HepG2 (cell line): ENCODE measurements at regions not wholly inside any gene's neighbourhood (a gene's known extent, or its start where the extent isn't known, plus 50 kb on each side); places are given as distances from the start of the nearest gene placed in this dataset.

Source experiments
- ATAC-seq: fragments of 200-7000 bp; cut with Tn5 transposase; 3 replicates; pipeline ENCODE4 v1.9.1; 2020; ENCODE audit warnings: mild to moderate bottlenecking, moderate library complexity
- BruUV-seq: library from RNA; stranded (reverse); fragments of 400-500 nt; replicated peaks from 2 replicates; lab custom pipeline; 2021; lab: Mats Ljungman, UMichigan
- CTCF ChIA-PET: fragments of 300-600 bp; formaldehyde crosslinking; extraction: SDS; loops from one replicate; lab custom pipeline; 2021; ENCODE audit warnings: low total read pairs, inconsistent platforms, low intra/inter-chr PET ratio; lab: Yijun Ruan, JAX
- POLR2A ChIA-PET: fragments of 350-600 bp; sonication (Branson Sonifier 250); formaldehyde crosslinking; loops from one replicate; lab custom pipeline; 2020; ENCODE audit warnings: antibody characterized with exemption, inconsistent platforms; lab: Yijun Ruan, JAX
- DNase-seq: peaks from one replicate; pipeline ENCODE4 v3.0.0-alpha.2; 2015; ENCODE audit warnings: low spot score
- FAIRE-seq: peaks from 3 replicates; lab custom pipeline; 2011; peaks lifted over from hg19 to GRCh38; lab: Jason Lieb, UNC
- H2AFZ ChIP-seq: one replicate; pipeline ENCODE4 v1.6.1; 2011; ENCODE audit warnings: low read length, inconsistent platforms
- H3K27ac ChIP-seq: fragments of 300-600 bp; 3 replicates; pipeline ENCODE4 v1.8.0; 2011; ENCODE audit warnings: mixed run types, mild to moderate bottlenecking, mixed read lengths, low read length, inconsistent platforms; ENCODE audit not compliant: insufficient read depth; ENCODE audit errors: extremely low read length
- H3K27me3 ChIP-seq, 2 experiments: fragments of 200-600 bp in 1 of 2; 2 replicates in 1 of 2; 3 replicates in 1 of 2; pipeline versions ENCODE4 v1.6.0 to v1.8.0; 2011; ENCODE audit warnings: low read length in 2 of 2, mild to moderate bottlenecking in 2 of 2, moderate library complexity in 2 of 2, inconsistent platforms in 1 of 2; ENCODE audit not compliant: insufficient read depth in 2 of 2, control insufficient read depth in 1 of 2
- H3K36me3 ChIP-seq, 2 experiments: fragments of 200-600 bp in 1 of 2; replicated peaks in 1 of 2; 2 replicates in 1 of 2; 3 replicates in 1 of 2; pipeline versions ENCODE4 v1.5.1 to v1.8.0; 2011; ENCODE audit warnings: low read length in 2 of 2, inconsistent platforms in 1 of 2; ENCODE audit not compliant: insufficient read depth in 2 of 2, control insufficient read depth in 1 of 2
- H3K4me1 ChIP-seq: 2 replicates; pipeline ENCODE4 v1.5.1; 2012; ENCODE audit warnings: low read length, inconsistent platforms; ENCODE audit not compliant: insufficient read depth
- H3K4me2 ChIP-seq: 2 replicates; pipeline ENCODE4 v1.6.0; 2011; ENCODE audit warnings: low read depth, low read length, inconsistent platforms
- H3K4me3 ChIP-seq, 3 experiments: fragments of 200-600 bp in 1 of 3; sonication (generic), shearing (Covaris generic) in 1 of 3; replicated peaks in 1 of 3; 2 replicates each; pipeline ENCODE4 v1.5.1; 2011 to 2016; ENCODE audit warnings: low read length in 3 of 3, inconsistent platforms in 2 of 3, low read depth in 2 of 3, mild to moderate bottlenecking in 2 of 3, control low read depth in 1 of 3, mixed read lengths in 1 of 3; ENCODE audit not compliant: insufficient read depth in 1 of 3
- H3K79me2 ChIP-seq: one replicate; pipeline ENCODE4 v1.6.1; 2011; ENCODE audit warnings: low read length, inconsistent platforms; ENCODE audit not compliant: insufficient read depth
- H3K9ac ChIP-seq: 2 replicates; pipeline ENCODE4 v1.6.0; 2011; ENCODE audit warnings: mild to moderate bottlenecking, low read depth, low read length, inconsistent platforms; ENCODE audit not compliant: insufficient read depth
- H3K9me3 ChIP-seq: 2 replicates; pipeline ENCODE4 v1.5.1; 2012; ENCODE audit warnings: mild to moderate bottlenecking, low read length
- H4K20me1 ChIP-seq: 2 replicates; pipeline ENCODE4 v1.6.0; 2011; ENCODE audit warnings: inconsistent platforms, mild to moderate bottlenecking, low read length, moderate library complexity; ENCODE audit not compliant: insufficient read depth
- MAZ ChIP-seq, 2 experiments: sonication (generic) in 1 of 2; formaldehyde crosslinking in 1 of 2; IDR thresholded peaks; 2 replicates each; pipeline versions ENCODE4 v1.5.0 to v1.6.1; 2012 to 2020; ENCODE audit warnings: low read depth in 2 of 2, mild to moderate bottlenecking in 2 of 2, borderline replicate concordance in 1 of 2, improper control_type of control experiment in 1 of 2, low read length in 1 of 2, missing genetic modification reagents in 1 of 2, moderate library complexity in 1 of 2
- MIXL1 ChIP-seq: IDR thresholded peaks from 2 replicates; pipeline ENCODE4 v1.6.1; 2016
- NFYB ChIP-seq: sonication (generic); formaldehyde crosslinking; IDR thresholded peaks from 2 replicates; pipeline ENCODE4 v1.4.0; 2020; ENCODE audit warnings: missing genetic modification reagents
- NFYC ChIP-seq: IDR thresholded peaks from 2 replicates; pipeline ENCODE4 v1.6.1; 2016; ENCODE audit warnings: missing genetic modification reagents, missing compliant biosample characterization
- PPARG ChIP-seq: conservative IDR thresholded peaks from 2 replicates; pipeline ENCODE4 v1.6.1; 2016; ENCODE audit warnings: missing biosample characterization, missing genetic modification reagents
- RBM39 ChIP-seq: fragments of 200-400 bp; formaldehyde crosslinking; IDR thresholded peaks from one replicate; pipeline ENCODE4 v1.6.1; 2018; ENCODE audit warnings: antibody characterized with exemption, mild to moderate bottlenecking, low read depth, low read length; ENCODE audit not compliant: poor library complexity, severe bottlenecking
- RFXANK ChIP-seq: IDR thresholded peaks from 2 replicates; pipeline ENCODE4 v1.6.1; 2016
- SRSF9 ChIP-seq: fragments of 200-400 bp; formaldehyde crosslinking; IDR thresholded peaks from 2 replicates; pipeline ENCODE4 v1.6.1; 2018; ENCODE audit warnings: borderline replicate concordance, mild to moderate bottlenecking, low read depth, low read length; ENCODE audit not compliant: insufficient read depth, poor library complexity, severe bottlenecking
- U2AF1 ChIP-seq: fragments of 200-400 bp; formaldehyde crosslinking; optimal IDR thresholded peaks from 2 replicates; pipeline ENCODE3; 2017; ENCODE audit warnings: mild to moderate bottlenecking, low read depth, low read length
- ZNF205 ChIP-seq: IDR thresholded peaks from 2 replicates; pipeline ENCODE4 v1.6.1; 2018; ENCODE audit warnings: missing biosample characterization, missing genetic modification reagents
- ZNF724P ChIP-seq: sonication (generic); formaldehyde crosslinking; IDR thresholded peaks from 2 replicates; pipeline ENCODE4 v1.8.0; 2022; ENCODE audit warnings: missing genetic modification reagents, borderline replicate concordance
- ZNF775 ChIP-seq: sonication (generic); formaldehyde crosslinking; IDR thresholded peaks from 2 replicates; pipeline ENCODE4 v1.4.0; 2020; ENCODE audit warnings: missing genetic modification reagents, mild to moderate bottlenecking, moderate library complexity, borderline replicate concordance
- WGBS: methylation state at CpG from one replicate; pipeline ENCODE4 v1.1.6; 2017; ENCODE audit warnings: low lambda C conversion rate; 5-methylcytosine and 5-hydroxymethylcytosine counted together
- in situ Hi-C: cut with HindIII; loops from 2 replicates; pipeline ENCODE4 v1.10.0; 2017; ENCODE audit warnings: low pct_unique_long_range_greater_than_20kb; ENCODE audit not compliant: extremely low pct_ligation_motif_present
- intact Hi-C: fragments of 100-400 bp; cut with micrococcal nuclease; formaldehyde crosslinking; loops from one replicate; pipeline ENCODE4 v1.10.0; 2022; ENCODE audit not compliant: unreplicated experiment
- TF ChIP-seq, protein P1 (sequence below): sonication (generic); formaldehyde crosslinking; conservative IDR thresholded peaks from 2 replicates; pipeline ENCODE4 v1.4.0; 2020; ENCODE audit warnings: missing genetic modification reagents

DNA sequence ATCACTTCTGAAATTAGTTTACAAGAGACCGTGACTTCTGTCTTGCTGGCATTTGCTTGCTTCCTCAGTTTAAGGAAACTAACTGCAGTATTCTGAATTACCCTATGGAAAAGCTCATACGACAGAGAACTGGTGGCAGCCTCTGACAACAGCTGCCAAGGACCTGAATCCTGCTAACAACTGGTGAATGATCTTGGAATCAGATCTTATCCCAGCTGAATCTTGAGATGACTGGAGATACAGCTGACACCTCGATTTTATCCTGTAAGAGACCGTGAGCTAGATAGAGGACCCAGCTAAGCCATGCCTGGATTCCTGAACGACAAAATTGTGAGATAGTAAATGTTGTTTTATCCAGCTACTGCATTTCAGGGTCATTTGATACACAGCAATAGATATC, 202.3 kb downstream of the OGFRL1 start:
- no peaks in the 10 kb centered on the region for H3K27me3 ChIP-seq
- no peak overlapping the region for H3K9ac ChIP-seq
- no peak overlapping the region for H3K4me2 ChIP-seq
- no peaks in the 10 kb centered on the region for H4K20me1 ChIP-seq
- H2AFZ ChIP-seq = no peak overlapping the region
- WGBS = 21% methylated on average over 5 of the region's 5 CpGs
- intact Hi-C loops = no loop called here
- CTCF ChIA-PET = no interaction called here
- TF ChIP-seq MAZ (IDR thresholded peaks at IDR 0.05; ENCODE audit: borderline replicate concordance, low read depth, low read length) (no peak), MAZ (CRISPR knock-in tag; IDR thresholded peaks at IDR 0.05; ENCODE audit: low read depth) (no peak), NFYC (no peak)
- TF ChIP-seq, all 625 proteins: peak for 0
- Histone ChIP-seq H3K9me3 (no peaks in the 10 kb centered on the region), H3K36me3 (no peaks in the 10 kb centered on the region), H3K27ac (no peak overlapping the region), H3K79me2 (no peaks in the 10 kb centered on the region), H3K4me1 (no peaks in the 10 kb centered on the region), H3K4me3 (no peak overlapping the region)
- DNase-seq (no peak), ATAC-seq (no peak), FAIRE-seq (no peak)
- POLR2A ChIA-PET = no interaction called here
- no TSS peak for BruUV-seq
- in situ Hi-C loops = no loop called here

DNA sequence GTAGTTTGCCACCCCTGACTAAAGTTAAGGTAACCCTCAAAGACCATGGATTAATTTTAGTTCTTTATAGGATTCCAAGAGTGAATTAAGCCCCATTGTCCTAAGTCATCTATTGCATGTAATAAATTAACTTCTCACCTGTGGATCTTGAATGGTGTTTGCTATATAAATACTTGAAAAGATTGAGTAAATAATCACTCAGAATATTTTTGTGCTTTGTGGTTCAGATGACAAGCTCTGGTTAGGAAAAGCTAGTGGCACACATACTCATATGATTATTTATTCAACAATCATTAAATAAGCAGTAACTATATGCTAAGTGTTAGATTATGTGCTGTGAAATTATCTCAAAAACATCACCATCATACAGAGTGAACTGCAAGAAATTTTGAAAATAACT, 203.2 kb downstream of the OGFRL1 start:
- no peak for FAIRE-seq
- Histone ChIP-seq H3K9me3 (no peaks in the 10 kb centered on the region), H3K4me2 (no peak overlapping the region), H3K79me2 (no peaks in the 10 kb centered on the region), H3K9ac (no peak overlapping the region), H2AFZ (no peak overlapping the region), H4K20me1 (no peaks in the 10 kb centered on the region), H3K4me3 (no peak overlapping the region), H3K27ac (no peak overlapping the region), H3K36me3 (no peaks in the 10 kb centered on the region), H3K4me1 (no peaks in the 10 kb centered on the region), H3K27me3 (no peaks in the 10 kb centered on the region)
- POLR2A ChIA-PET = no interaction called here
- BruUV-seq = no TSS peak
- ATAC-seq = no peak
- in situ Hi-C loops = no loop called here
- CTCF ChIA-PET = no interaction called here
- no peak for DNase-seq
- no peak for TF ChIP-seq SRSF9
- no peak for TF ChIP-seq ZNF205 (CRISPR knock-in tag)
- TF ChIP-seq ZNF775 (CRISPR knock-in tag) = no peak
- TF ChIP-seq MIXL1 = no peak
- no peak for TF ChIP-seq PPARG (CRISPR knock-in tag)
- TF ChIP-seq, protein P1, sequence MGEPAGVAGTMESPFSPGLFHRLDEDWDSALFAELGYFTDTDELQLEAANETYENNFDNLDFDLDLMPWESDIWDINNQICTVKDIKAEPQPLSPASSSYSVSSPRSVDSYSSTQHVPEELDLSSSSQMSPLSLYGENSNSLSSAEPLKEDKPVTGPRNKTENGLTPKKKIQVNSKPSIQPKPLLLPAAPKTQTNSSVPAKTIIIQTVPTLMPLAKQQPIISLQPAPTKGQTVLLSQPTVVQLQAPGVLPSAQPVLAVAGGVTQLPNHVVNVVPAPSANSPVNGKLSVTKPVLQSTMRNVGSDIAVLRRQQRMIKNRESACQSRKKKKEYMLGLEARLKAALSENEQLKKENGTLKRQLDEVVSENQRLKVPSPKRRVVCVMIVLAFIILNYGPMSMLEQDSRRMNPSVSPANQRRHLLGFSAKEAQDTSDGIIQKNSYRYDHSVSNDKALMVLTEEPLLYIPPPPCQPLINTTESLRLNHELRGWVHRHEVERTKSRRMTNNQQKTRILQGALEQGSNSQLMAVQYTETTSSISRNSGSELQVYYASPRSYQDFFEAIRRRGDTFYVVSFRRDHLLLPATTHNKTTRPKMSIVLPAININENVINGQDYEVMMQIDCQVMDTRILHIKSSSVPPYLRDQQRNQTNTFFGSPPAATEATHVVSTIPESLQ (CRISPR knock-in tag) = no peak
- TF ChIP-seq NFYB (CRISPR knock-in tag) = no peak
- TF ChIP-seq RFXANK = no peak
- TF ChIP-seq RBM39 = no peak
- no peak for TF ChIP-seq U2AF1
- no peak for TF ChIP-seq ZNF724P (CRISPR knock-in tag)
- intact Hi-C loops = no loop called here
